ELF-1 (cell line): ENCODE measurements at regions not wholly inside any gene's neighbourhood (a gene's known extent, or its start where the extent isn't known, plus 50 kb on each side); places are given as distances from the start of the nearest gene placed in this dataset.
"Not testable (repeated sequence)": the region's sequence is repeated elsewhere in the genome, so short reads cannot be mapped to it uniquely, and the experiment has no call there.

Source experiments
- DNase-seq: peaks from one replicate; pipeline ENCODE4 v3.0.0-alpha.2; 2016; ENCODE audit warnings: low read depth, low spot score

DNA sequence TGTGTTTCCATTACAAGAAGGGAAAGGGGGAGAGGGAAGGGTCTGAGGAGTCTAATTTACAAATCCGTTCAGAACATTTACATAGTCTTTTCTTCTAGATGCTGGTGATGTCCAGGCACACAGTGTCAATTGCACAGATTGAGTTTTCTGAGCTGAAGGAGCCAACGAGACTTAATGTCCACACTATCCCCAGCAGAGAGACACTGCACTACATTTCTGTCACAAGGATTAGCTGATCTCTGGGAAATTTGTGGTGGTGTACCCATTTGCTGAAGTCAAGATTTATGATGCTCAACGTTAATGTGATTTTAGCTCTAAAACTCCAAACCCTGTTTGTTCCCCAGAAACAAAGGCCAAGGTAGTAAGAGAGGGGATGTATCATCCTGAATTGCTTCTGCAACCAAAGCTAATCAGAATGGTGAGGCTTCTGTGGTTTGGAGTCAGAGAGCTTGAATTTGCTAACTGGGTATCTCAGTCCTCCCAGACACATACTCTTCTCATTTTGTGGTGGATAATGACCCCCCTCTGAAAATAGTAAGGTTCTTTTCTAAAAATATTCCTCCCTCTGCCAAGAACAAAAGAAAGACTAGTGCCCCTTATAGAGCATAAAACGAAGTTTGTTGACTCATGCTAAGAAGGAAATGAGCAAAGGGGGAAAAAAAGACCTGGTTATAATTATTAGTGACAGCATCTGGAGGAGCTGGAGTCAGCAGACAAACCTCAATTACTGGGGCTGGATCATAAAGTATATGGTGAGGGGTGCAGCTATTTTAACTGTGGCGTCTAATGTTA lies 416.9 kb downstream of the PSAT1 start:
- DNase-seq, result no peak

DNA sequence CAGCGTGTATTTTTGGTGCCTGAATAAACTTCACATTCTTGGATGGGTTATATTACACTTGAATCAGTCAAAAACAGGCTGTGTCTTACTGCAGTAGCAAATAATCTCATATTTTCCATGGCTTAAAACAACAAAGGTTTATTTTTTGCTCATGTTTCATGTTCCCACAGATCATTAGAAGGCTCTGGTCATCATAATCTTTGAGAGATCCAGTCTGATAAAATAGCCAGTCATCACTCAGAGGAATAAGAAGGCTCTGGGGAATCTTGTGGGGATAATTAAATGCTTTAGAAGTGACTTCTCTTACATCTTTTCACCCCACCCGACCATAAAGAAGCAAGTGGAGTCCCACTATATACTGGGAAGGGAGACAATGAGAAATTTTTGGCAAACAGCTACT lies 417.7 kb downstream of the PSAT1 start:
- DNase-seq, result no peak

DNA sequence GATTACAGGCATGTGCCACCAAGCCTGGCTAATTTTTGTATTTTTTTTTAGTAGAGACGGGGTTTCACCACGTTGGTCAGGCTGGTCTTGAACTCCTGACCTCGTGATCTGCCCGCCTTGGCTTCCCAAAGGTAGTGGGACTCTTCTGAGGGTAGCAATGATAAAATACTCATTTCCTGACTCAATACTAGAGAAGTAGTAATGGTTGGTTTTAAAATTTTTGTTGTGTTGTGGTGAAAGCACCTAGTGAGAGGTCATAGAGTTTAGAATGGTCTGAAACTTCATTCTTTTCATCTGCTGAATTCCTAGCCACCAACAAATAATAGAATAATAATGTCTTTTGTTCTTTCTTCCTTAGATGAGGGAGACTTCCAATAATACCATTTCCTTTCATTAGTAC lies 422.1 kb downstream of the PSAT1 start:
- DNase-seq, result not testable (repeated sequence)

DNA sequence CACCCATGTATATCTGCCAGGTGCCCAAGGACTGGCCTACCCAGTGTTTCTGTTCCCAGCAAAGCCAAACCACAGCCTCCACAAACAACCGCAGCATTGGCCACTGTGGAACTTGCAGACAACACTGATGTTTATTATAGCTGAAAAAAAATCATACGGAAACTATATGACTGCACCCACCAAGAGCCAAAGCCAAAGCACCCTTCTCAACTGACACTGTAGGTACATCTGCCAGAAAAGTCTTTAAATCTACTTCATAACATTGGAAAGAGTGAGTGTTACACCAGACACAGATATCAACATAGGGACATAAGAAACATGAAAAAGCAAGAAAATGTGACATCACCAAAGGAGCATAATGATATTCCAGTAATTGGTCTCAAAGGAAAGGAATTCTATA lies 428.0 kb downstream of the PSAT1 start:
- DNase-seq, result no peak

DNA sequence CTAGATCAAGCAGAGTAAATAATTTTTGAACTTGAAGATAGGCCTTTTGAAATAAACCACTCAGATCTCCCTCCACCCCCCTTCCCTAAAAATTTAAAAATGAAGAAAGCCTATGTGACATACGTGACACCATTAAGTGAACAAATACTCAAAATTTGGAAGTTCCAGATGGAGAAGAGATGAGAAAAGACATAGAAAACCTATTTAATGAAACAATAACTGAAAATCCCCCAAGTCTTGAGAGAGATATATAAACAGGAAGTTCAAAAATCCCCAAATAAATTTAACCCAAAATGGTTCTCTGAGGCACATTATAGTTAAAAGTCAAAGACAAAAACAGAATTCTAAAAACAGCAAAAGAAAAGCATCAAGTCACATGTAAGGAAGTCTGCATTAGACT lies 428.6 kb downstream of the PSAT1 start:
- no peak for DNase-seq

DNA sequence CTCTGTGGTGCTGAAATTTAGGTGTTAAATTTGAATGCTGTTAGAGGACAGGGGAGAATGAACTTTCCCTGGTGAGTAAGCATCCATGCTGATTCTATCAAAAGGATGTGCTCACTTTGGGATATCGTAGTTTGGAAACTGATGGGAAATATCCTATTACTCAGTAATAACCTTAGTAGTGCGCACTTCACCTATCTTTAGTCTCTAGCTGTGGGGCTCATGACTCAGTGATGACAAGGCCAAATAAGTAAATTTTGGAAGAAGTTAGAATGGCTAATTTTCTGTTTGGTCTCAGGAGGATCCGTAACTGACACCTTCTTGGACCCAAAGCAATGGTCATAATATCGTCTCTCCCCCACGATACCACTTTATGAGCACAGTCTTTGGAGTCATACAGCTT lies 448.4 kb downstream of the PSAT1 start:
- no peak for DNase-seq

DNA sequence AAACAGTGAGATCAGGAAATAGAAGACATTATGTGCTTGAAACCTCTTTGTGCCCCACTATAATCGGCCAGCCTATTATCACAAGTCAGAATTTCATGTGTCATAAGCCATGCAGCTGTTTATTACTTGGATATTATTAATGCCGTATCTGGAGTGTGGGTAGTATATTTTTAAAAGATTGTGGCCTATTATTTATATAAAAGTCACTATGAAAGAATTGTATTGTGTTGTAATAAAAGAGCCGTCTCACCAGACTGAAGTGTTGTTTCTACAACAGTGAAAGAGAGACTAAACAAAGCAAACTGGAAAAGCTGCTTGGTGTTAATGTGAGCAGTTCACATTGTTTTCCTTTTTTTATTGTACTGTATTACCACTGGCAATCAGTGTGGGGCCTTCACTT lies 449.1 kb downstream of the PSAT1 start:
- no peak for DNase-seq

DNA sequence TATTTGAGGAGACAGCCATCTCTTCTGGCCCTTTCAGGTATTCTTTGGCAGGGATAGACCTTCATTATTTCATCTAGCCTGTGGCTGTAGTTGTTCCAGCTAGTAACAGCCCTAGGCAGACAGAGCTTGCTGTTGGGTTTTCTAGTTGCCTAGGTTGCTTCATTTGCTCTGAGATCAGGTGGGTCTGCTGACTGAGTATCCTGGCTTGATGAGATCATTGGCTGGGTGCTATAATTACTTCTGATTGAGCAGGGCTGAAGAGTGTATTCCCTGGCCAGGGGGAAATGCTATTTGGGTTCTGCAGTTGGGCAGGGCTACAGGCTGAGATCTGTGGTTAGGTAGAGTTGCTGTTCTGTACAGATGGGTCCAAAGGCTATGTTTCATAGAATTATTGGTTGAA lies 456.1 kb downstream of the PSAT1 start:
- DNase-seq, result no peak

DNA sequence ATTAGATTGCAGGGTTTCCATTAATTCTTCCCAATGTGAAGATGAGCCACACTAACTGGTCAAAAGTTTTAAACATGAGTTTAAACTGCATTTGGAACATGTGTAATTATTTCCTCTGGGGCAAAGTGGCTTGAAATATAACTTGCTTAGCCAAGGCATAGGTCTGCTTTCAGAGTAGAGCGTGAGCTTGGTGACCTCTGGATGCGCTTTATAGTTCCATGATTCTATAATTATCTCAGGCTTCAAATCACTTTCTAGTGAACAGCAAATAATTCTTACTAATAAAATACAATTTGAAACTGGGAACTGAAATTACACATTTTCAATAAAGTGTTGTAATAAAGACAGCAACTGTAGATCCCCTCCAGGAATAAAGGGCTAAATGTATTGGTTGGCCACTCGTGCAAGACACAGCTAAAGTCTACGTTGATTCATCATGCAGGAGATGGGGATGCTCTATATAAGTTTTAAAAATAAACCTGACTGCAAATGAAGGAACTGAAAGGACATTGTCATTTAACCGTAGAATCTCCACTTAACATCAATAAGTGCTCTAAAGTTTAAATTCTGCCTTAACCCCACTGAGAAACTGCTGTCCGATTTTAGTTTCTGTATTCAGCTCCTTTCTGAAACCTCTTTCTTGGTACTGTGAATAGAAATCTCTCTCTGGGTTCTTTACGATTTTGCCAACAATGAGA lies 460.0 kb downstream of the PSAT1 start:
- DNase-seq, result no peak

DNA sequence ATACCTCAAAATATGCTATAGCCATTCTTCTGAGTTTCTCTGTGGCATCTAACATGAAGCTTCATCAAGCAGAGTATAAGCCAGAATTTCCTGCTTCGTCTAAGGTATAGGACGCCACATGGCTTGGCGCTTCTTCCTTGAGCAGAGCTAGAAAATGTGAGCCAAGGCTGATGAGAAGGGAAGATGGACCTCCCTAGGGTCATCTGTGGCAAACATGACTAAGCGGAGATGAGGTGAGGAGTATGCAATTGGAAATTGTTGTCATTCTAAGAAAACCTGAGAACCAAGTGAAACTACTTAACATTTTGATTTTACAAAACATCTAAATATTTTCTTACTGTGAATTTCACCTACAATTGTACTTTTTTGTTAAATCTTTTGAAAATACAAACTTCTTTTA lies 466.5 kb downstream of the PSAT1 start:
- DNase-seq, result no peak

DNA sequence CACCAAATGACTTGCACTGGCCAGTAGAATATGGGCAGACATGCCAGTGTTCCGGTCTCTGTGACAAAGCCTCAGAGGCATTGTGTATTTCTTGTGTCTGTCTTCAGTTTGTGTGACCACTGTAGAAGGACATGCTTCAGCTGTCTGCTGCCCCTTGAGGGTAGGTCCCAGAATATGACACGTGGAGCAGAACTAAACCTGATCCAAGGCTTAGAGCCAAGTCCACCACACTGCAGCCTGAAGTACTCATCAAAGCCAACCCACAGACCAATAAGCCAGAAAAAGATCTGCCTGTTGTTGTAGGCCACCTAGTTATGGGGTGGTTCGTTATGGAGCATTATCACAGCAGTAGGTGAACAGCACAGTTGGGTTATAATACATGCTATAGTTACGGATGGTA lies 468.9 kb downstream of the PSAT1 start:
- no peak for DNase-seq

DNA sequence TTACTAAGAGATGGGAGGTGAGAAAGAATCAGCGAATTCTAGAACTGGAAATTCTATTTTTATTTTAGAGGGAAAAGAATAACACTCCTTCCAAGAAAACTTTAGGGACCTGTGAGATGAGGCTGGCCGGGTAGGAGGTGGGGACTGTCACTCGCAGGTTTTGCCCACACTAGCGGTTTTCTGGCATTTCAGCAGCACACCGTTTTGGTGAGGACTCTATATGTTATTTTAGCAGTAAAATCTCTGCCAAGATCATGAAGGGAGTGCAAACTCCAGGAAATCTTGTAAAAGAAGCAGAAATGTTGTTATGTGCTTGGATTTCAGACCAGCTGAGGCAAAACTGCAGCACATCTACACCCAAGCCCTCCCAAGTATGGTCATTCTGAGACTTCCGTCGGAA lies 470.6 kb downstream of the PSAT1 start:
- no peak for DNase-seq

DNA sequence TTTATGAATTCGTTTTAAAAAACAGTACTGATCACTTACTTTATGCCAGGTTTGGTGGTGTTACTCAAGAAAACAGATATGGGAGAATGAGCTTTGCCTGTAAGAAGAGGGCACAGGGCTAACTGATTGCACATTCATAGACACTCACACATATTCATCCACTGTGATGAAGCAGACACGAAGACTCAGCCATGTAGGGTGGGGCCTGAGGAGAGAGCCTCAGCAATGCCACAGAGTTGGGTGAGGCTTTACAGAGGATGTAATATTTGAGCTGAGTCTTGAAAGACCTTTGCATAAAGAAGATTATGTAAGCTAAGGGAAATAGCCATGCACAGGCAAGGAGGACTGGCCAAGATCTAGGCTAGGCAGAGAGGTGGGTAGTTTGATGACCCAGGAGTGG lies 472.8 kb downstream of the PSAT1 start:
- DNase-seq, result no peak

DNA sequence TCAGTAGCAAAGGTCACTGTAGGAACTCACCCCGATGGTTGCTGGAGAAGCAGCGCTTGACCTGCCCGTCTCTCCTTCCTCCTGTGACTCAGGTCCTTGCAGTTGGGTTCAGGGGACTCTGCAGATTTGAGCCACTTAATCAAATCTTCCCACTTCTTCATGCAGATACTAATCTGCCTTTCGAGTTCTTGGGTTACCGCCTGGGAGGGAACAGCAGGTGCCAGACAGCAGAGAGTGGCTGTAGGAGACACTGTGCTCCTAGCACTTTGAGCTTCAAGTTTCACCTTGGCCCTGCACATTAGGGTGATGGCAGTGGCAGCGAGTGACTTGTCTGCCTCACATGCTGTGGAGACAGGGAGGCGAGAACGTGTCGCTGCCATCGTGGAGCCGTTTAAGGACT lies 478.3 kb downstream of the PSAT1 start:
- DNase-seq, result no peak

DNA sequence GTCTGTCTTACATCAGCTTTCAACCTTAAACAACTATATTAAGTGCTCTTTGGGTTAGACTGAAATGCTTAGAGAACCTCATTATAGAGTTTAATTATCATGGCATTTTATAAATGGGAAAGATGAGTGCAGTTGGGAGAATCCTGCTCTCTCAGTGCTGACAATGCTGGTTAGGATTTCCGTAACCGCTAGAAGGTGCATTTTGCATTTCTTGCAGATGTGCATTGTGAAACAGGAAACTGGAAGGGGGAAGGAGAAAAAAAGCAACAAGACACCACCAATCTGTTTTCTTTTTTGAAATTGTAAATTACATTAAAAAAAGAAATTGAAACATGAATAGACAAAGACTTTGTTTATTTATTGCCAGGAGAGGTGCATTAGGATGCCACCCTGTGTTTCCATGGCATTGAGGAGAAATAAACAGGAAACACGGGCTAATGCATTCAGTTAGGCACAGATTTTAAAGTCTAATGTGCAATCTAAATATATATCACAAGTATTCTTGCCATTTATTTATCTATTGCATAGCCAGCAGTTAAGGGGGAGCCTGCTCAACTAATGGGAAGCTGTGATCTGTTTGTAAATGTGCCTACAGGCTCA lies 478.9 kb downstream of the PSAT1 start:
- no peak for DNase-seq

DNA sequence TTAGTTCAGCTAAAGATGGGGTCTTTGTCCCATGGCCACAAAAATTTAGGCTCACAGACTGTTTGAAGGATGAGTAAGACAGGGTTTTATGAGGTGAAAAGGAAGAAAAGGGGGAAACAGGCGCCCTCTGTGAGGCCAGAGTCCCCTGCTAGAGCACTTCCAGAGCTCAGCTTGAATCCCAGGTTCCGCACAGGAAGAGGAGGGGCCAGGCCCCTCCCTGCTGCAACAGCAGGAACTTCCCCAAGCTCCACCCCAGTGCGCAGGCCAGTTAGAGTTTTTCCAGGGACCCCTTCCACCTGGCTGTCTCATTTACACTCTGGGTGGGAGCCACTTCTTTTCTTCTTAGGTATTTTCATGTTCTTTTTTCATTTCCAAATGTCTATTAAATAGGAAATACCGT lies 480.8 kb downstream of the PSAT1 start:
- no peak for DNase-seq

DNA sequence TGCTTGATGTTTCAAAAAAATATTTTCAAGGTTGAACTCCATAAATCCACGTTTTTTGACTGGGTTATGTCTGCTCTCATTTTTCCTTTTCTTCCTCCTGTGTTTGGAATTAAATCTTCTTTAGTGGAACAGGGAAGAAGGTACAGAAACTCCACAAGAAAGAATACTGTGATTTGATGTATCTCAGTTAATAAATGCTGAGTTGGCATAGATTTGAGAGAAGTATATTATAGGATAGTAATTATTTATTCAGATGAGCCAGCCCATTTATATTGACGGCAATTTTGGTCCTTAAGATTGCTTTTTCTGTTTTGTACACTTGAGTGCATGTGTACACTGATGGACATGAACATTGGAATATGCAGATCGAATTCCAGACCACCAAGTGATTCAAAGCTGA lies 481.4 kb downstream of the PSAT1 start:
- DNase-seq, result no peak

DNA sequence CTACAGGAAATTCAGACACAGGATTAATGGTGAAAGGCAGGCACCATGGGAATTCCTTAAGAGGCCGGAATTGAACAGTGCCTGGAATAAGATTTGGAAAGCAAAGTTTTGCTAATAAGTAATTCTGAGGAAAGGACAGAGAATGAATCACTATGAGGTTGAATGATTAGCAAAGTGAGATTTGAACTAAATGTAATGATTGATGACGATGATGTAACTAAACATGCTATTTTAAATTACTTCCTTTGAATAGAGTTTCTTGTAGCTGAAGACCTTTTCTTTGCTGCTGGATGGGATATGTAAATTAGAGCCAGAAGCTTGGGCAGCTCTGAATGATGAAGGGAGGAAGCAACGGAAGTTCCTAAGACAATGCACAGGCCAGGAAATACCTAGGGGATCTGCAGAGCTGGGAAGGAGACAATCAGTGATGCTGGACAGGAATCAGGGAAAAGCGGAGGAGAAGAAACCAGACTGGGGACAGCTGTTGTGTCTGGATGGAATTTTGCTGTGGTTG lies 482.0 kb downstream of the PSAT1 start:
- DNase-seq, result no peak

DNA sequence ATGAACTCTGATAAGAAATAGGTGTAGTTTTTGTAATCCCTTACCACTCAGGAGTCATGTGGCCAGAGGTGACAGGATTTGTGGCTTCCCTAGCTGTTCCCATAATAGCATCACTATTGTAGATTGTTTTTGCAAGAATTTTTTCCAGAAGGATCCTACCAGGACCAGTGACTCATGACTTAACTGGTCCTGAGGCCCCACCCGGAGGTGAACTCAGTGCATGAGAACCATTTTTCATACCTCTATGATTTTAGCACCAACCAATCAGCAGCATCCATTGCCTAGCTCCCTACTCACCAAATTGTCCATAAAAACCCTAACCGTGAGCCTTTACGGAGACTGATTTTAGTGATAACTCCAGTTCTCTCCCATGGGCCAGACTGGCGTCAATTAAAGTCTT lies 484.8 kb downstream of the PSAT1 start:
- DNase-seq, result no peak

DNA sequence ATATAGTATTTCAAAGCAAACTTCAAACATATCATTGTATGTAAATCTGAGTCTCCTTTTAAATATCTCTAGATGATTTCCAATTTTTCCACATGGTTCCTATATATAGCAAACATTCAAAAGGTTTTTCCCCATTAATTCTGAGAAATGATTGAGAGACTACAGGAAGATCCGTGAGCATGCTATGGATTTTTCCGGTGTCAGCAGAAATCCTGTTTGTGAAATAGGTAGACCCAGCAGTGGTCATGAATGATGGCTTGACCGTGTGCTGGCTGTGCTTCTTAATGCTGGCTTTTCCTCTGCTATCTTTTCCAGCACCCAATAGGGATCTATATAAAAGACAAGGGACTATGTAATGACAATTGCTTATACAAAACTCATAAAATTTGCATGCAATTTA lies 485.3 kb downstream of the PSAT1 start:
- no peak for DNase-seq

DNA sequence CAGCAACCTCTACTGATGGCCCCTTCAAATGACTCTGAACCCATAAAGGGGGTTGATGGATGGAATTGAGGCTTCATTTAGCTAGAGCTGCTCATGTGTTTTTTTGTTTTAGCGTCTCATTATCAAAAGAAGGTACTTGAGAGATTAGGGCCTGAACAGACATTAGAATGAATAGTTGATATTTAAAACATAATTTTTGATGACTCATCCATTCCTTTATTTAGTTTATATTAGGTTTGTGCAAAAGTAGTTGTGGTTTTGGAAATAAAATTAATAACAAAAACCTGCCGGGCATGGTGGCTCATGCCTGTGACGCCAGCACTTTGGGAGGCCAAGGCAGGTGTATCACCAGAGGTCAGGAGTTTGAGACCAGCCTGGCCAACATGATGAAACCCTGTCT lies 485.9 kb downstream of the PSAT1 start:
- DNase-seq, result no peak

DNA sequence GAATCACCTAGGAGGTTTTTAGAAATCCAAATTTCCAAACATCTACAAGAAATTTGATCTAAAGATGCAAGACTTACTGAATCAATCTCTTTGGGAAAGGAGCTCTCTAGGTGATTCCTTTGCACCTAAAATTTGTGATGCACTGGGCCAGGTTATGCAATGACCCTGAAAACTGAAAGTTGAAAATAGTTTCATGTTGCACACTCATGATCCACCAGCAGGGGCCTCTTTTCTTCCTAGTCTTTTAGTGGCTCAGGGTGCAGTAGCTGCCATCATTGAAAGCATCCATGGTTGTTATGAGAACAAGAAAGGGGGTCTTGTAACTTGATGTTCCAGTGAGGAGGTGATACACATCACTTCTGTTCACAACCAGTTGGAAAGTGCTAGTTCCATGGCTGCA lies 486.8 kb downstream of the PSAT1 start:
- DNase-seq, result no peak

DNA sequence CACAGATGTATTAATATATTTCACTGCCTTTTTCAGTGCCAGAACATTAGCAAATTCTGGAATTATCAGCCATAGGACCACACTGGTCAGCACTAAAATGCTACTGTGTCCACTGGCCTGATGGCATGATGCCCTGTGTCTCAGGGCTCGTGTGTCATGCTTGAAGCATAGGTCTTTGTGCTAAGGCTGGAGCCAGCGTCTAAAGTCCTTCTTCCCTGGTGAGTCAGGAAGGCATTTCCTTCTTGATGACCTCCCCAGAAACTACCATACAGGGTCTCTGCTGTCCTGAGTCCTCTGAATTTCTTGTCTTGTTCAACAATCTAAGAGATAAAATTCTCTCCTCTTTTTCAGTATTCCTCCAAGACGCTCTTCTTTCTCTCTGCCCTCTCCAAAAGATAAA lies 489.9 kb downstream of the PSAT1 start:
- DNase-seq, result no peak
